Neural progenitor cell (in vitro differentiated cells): ENCODE measurements at regions not wholly inside any gene's neighbourhood (a gene's known extent, or its start where the extent isn't known, plus 50 kb on each side); places are given as distances from the start of the nearest gene placed in this dataset.

ENCODE experiments used
- CTCF ChIP-seq: fragments of 200-600 bp; sonication (generic); IDR thresholded peaks from 2 replicates; pipeline ENCODE4 v1.5.1; 2017; ENCODE audit warnings: antibody characterized with exemption, mild to moderate bottlenecking
- EZH2 ChIP-seq: fragments of 200-600 bp; sonication (generic); IDR thresholded peaks from 2 replicates; pipeline ENCODE4 v1.6.1; 2017; ENCODE audit warnings: antibody characterized with exemption, mild to moderate bottlenecking, moderate library complexity
- EZH2phosphoT487 ChIP-seq: fragments of 200-600 bp; sonication (generic); IDR thresholded peaks from 2 replicates; pipeline ENCODE4 v1.6.1; 2017; ENCODE audit warnings: antibody characterized with exemption

GRCh38 chr7:8314566-8314965 is 52.6 kb upstream of the ICA1 start:
- TF ChIP-seq CTCF, result no peak
- TF ChIP-seq EZH2, result no peak
- no peak for TF ChIP-seq EZH2phosphoT487
